A673 (cell line): ENCODE measurements at regions not wholly inside any gene's neighbourhood (a gene's known extent, or its start where the extent isn't known, plus 50 kb on each side); places are given as distances from the start of the nearest gene placed in this dataset.

Experiments used
- BruUV-seq: library from RNA; stranded (reverse); fragments of 400-500 nt; replicated peaks from 2 replicates; lab custom pipeline; 2021; lab: Mats Ljungman, UMichigan
- CTCF ChIA-PET: fragments of 300-600 bp; sonication (Branson Sonifier 250); formaldehyde crosslinking; loops from one replicate; lab custom pipeline; 2022; ENCODE audit warnings: antibody characterized with exemption; lab: Charles Lee
- POLR2A ChIA-PET: fragments of 300-600 bp; sonication (Branson Sonifier 250); formaldehyde crosslinking; loops from one replicate; lab custom pipeline; 2022; ENCODE audit warnings: antibody characterized with exemption; ENCODE audit not compliant: low non-redundant PET; lab: Charles Lee
- DNase-seq: peaks from one replicate; pipeline ENCODE4 v3.0.0-alpha.2; 2015; ENCODE audit warnings: low spot score
- H3K27ac ChIP-seq: fragments of 200-600 bp; sonication (generic); 2 replicates; pipeline ENCODE4 v1.5.1; 2016; ENCODE audit warnings: mixed run types, low read depth, mild to moderate bottlenecking, mixed read lengths, antibody characterized with exemption, low read length; ENCODE audit not compliant: poor library complexity, severe bottlenecking
- H3K27me3 ChIP-seq: fragments of 200-600 bp; sonication (generic); replicated peaks from 2 replicates; pipeline ENCODE4 v1.6.1; 2017; ENCODE audit warnings: mixed run types, low read depth, mild to moderate bottlenecking, mixed read lengths, antibody characterized with exemption, low read length; ENCODE audit not compliant: insufficient read depth, poor library complexity
- H3K36me3 ChIP-seq: fragments of 200-600 bp; sonication (generic); 2 replicates; pipeline ENCODE4 v1.6.1; 2016; ENCODE audit warnings: mixed run types, mild to moderate bottlenecking, mixed read lengths, antibody characterized with exemption, low read length; ENCODE audit not compliant: insufficient read depth, poor library complexity, severe bottlenecking
- H3K4me1 ChIP-seq: fragments of 200-600 bp; sonication (generic); 2 replicates; pipeline ENCODE4 v1.6.1; 2017; ENCODE audit warnings: mixed run types, mild to moderate bottlenecking, mixed read lengths, antibody characterized with exemption, low read length; ENCODE audit not compliant: insufficient read depth, poor library complexity, severe bottlenecking
- H3K4me3 ChIP-seq: fragments of 200-600 bp; sonication (generic); 2 replicates; pipeline ENCODE4 v1.5.1; 2016; ENCODE audit warnings: low read depth, mixed run types, mild to moderate bottlenecking, mixed read lengths, low read length; ENCODE audit not compliant: poor library complexity, severe bottlenecking
- H3K9me3 ChIP-seq: fragments of 200-600 bp; sonication (generic); 2 replicates; pipeline ENCODE4 v1.6.1; 2016; ENCODE audit warnings: mixed run types, low read depth, mild to moderate bottlenecking, mixed read lengths, antibody characterized with exemption, low read length; ENCODE audit not compliant: poor library complexity, severe bottlenecking
- CTCF ChIP-seq: fragments of 300-800, 200-600 bp; sonication (generic); conservative IDR thresholded peaks from 2 replicates; pipeline ENCODE4 v1.5.1; 2017; ENCODE audit warnings: low read depth, mild to moderate bottlenecking, antibody characterized with exemption, low read length, moderate library complexity, mixed read lengths
- EZH2 ChIP-seq: fragments of 200-600 bp; sonication (generic); IDR thresholded peaks from 2 replicates; pipeline ENCODE4 v1.6.1; 2017; ENCODE audit warnings: borderline replicate concordance, low read depth, mild to moderate bottlenecking, mixed read lengths, antibody characterized with exemption, low read length; ENCODE audit not compliant: poor library complexity, severe bottlenecking
- intact Hi-C: fragments of 100-400 bp; cut with micrococcal nuclease; formaldehyde crosslinking; loops from one replicate; pipeline ENCODE4 v1.10.0; 2022; ENCODE audit not compliant: unreplicated experiment

GRCh38 chrX:10759141-10759799 lies 138.9 kb upstream of the MID1 start:
- CTCF ChIA-PET = no interaction called here
- Histone ChIP-seq H3K4me3 (no peak overlapping the region), H3K4me1 (no peaks in the 10 kb centered on the region), H3K9me3 (no peaks in the 10 kb centered on the region), H3K27me3 (no peaks in the 10 kb centered on the region), H3K27ac (no peak overlapping the region), H3K36me3 (no peaks in the 10 kb centered on the region)
- no TSS peak for BruUV-seq
- no peak for DNase-seq
- POLR2A ChIA-PET = no interaction called here
- TF ChIP-seq EZH2 = no peak
- TF ChIP-seq CTCF = no peak
- intact Hi-C loops = no loop called here

GRCh38 chrX:10761447-10761846 lies 141.1 kb upstream of the MID1 start:
- DNase-seq = no peak
- no TSS peak for BruUV-seq
- ChIA-PET POLR2A (no interaction called here), CTCF (no interaction called here)
- Histone ChIP-seq H3K9me3 (no peaks in the 10 kb centered on the region), H3K4me1 (no peaks in the 10 kb centered on the region), H3K27ac (no peak overlapping the region), H3K36me3 (no peaks in the 10 kb centered on the region), H3K27me3 (no peaks in the 10 kb centered on the region), H3K4me3 (no peak overlapping the region)
- TF ChIP-seq EZH2 (no peak), CTCF (no peak)
- intact Hi-C loops = no loop called here

GRCh38 chrX:10769195-10769594 lies 148.8 kb upstream of the MID1 start:
- H3K36me3 ChIP-seq = no peaks in the 10 kb centered on the region
- intact Hi-C loops = loop anchor here (5.0 kb wide), 1 partner anchor 582 kb away; no protein-coding TSS in a partner anchor
- TF ChIP-seq CTCF (peak; percentile 67), EZH2 (no peak)
- H3K9me3 ChIP-seq = no peaks in the 10 kb centered on the region
- no TSS peak for BruUV-seq
- no peaks in the 10 kb centered on the region for H3K27me3 ChIP-seq
- ChIA-PET POLR2A (no interaction called here), CTCF (interaction anchor here (0.5 to 1.1 kb wide), 6 partner anchors 11 to 579 kb away, joined by 3 to 4 read pairs (median 3); no protein-coding TSS in a partner anchor)
- H3K27ac ChIP-seq = no peak overlapping the region
- peak; percentile 69 for DNase-seq
- peak overlapping the region; percentile 9 for H3K4me3 ChIP-seq
- H3K4me1 ChIP-seq = no peaks in the 10 kb centered on the region
